NB4 (cell line): ENCODE measurements at regions not wholly inside any gene's neighbourhood (a gene's known extent, or its start where the extent isn't known, plus 50 kb on each side); places are given as distances from the start of the nearest gene placed in this dataset.
"Not testable (repeated sequence)": the region's sequence is repeated elsewhere in the genome, so short reads cannot be mapped to it uniquely, and the experiment has no call there.

Experiments
- MYC ChIP-seq: IDR thresholded peaks from 2 replicates; pipeline ENCODE4 v1.6.1; 2011; ENCODE audit warnings: low read depth, low read length
- POLR2A ChIP-seq: IDR thresholded peaks from 2 replicates; pipeline ENCODE4 v1.6.1; 2011; ENCODE audit warnings: mild to moderate bottlenecking; ENCODE audit not compliant: insufficient read length; ENCODE audit errors: extremely low read depth
- TF ChIP-seq, protein P1 (sequence below): IDR thresholded peaks from one replicate; pipeline ENCODE4 v1.5.1; 2012; ENCODE audit warnings: low read depth, low read length

GRCh38 chr20:56756658-56757057 is 127.6 kb downstream of the TFAP2C start:
- TF ChIP-seq, protein P1, sequence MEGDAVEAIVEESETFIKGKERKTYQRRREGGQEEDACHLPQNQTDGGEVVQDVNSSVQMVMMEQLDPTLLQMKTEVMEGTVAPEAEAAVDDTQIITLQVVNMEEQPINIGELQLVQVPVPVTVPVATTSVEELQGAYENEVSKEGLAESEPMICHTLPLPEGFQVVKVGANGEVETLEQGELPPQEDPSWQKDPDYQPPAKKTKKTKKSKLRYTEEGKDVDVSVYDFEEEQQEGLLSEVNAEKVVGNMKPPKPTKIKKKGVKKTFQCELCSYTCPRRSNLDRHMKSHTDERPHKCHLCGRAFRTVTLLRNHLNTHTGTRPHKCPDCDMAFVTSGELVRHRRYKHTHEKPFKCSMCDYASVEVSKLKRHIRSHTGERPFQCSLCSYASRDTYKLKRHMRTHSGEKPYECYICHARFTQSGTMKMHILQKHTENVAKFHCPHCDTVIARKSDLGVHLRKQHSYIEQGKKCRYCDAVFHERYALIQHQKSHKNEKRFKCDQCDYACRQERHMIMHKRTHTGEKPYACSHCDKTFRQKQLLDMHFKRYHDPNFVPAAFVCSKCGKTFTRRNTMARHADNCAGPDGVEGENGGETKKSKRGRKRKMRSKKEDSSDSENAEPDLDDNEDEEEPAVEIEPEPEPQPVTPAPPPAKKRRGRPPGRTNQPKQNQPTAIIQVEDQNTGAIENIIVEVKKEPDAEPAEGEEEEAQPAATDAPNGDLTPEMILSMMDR = not testable (repeated sequence)
- TF ChIP-seq POLR2A, MYC: not testable (repeated sequence)
